GM18520 (cell line): ENCODE measurements at regions not wholly inside any gene's neighbourhood (a gene's known extent, or its start where the extent isn't known, plus 50 kb on each side); places are given as distances from the start of the nearest gene placed in this dataset.
"Not testable (repeated sequence)": the region's sequence is repeated elsewhere in the genome, so short reads cannot be mapped to it uniquely, and the experiment has no call there.

Experiments used
- ATAC-seq: cut with Tn5 transposase; IDR thresholded peaks from one replicate; pipeline ENCODE4 v1.9.1; 2021; ENCODE audit not compliant: unreplicated experiment

- no peak for ATAC-seq
Observed at GRCh38 chr3:80007522-80007921, 239.7 kb upstream of the ROBO1 start.

- no peak for ATAC-seq
Observed at GRCh38 chr3:80006315-80006714, 238.5 kb upstream of the ROBO1 start.

GRCh38 chr3:80000022-80000421, 232.2 kb upstream of the ROBO1 start:
- ATAC-seq = no peak

- ATAC-seq = no peak
Observed at GRCh38 chr3:79994397-79994796, 226.6 kb upstream of the ROBO1 start.

- no peak for ATAC-seq
Observed at GRCh38 chr3:79986338-79986737, 218.5 kb upstream of the ROBO1 start.

- no peak for ATAC-seq
Observed at GRCh38 chr3:79985816-79986215, 218.0 kb upstream of the ROBO1 start.

- no peak for ATAC-seq
Observed at GRCh38 chr3:79983118-79983517, 215.3 kb upstream of the ROBO1 start.

- no peak for ATAC-seq
Observed at GRCh38 chr3:79979990-79980389, 212.2 kb upstream of the ROBO1 start.

- no peak for ATAC-seq
Observed at GRCh38 chr3:79976466-79976865, 208.7 kb upstream of the ROBO1 start.

GRCh38 chr3:79973917-79974595, 206.3 kb upstream of the ROBO1 start:
- no peak for ATAC-seq

GRCh38 chr3:79973482-79973881, 205.7 kb upstream of the ROBO1 start:
- ATAC-seq = no peak

- ATAC-seq = no peak
Observed at GRCh38 chr3:79968418-79968817, 200.6 kb upstream of the ROBO1 start.

GRCh38 chr3:79960594-79960993, 192.8 kb upstream of the ROBO1 start:
- no peak for ATAC-seq

GRCh38 chr3:79957066-79957465, 189.3 kb upstream of the ROBO1 start:
- no peak for ATAC-seq

- ATAC-seq = no peak
Observed at GRCh38 chr3:79954756-79955155, 187.0 kb upstream of the ROBO1 start.

GRCh38 chr3:79953591-79954101, 185.8 kb upstream of the ROBO1 start:
- ATAC-seq = no peak

GRCh38 chr3:79951426-79951825, 183.6 kb upstream of the ROBO1 start:
- not testable (repeated sequence) for ATAC-seq

GRCh38 chr3:79947957-79948356, 180.2 kb upstream of the ROBO1 start:
- ATAC-seq = no peak

GRCh38 chr3:79947469-79947868, 179.7 kb upstream of the ROBO1 start:
- no peak for ATAC-seq

GRCh38 chr3:79937567-79937966, 169.8 kb upstream of the ROBO1 start:
- ATAC-seq = no peak

GRCh38 chr3:79930196-79930595, 162.4 kb upstream of the ROBO1 start:
- ATAC-seq = no peak

- no peak for ATAC-seq
Observed at GRCh38 chr3:79928687-79929408, 161.1 kb upstream of the ROBO1 start.
